ENCODE measurements at regions not wholly inside any gene's neighbourhood (a gene's known extent, or its start where the extent isn't known, plus 50 kb on each side); places are given as distances from the start of the nearest gene placed in this dataset.
"Not testable (repeated sequence)": the region's sequence is repeated elsewhere in the genome, so short reads cannot be mapped to it uniquely, and the experiment has no call there.

- CTCF ChIA-PET (ENCODE audit: unreplicated experiment); H3K36me3 ChIP-seq (ENCODE audit: insufficient read depth, low read length); H2AFZ ChIP-seq (ENCODE audit: low read length); H3K27ac ChIP-seq (ENCODE audit: low read depth, low read length, poor library complexity, severe bottlenecking); H3K4me2 ChIP-seq (ENCODE audit: low read length); DNase-seq (ENCODE audit: low spot score); H3K9me3 ChIP-seq (ENCODE audit: low read length); H3K9me2 ChIP-seq (ENCODE audit: insufficient read depth, low read length); H3K4me3 ChIP-seq (ENCODE audit: low read depth, low read length, poor library complexity, severe bottlenecking); POLR2A ChIA-PET; H3K79me2 ChIP-seq (ENCODE audit: insufficient read depth, low read depth, low read length); intact Hi-C loops (cut with micrococcal nuclease; ENCODE audit: unreplicated experiment); BruUV-seq (replicated peaks); H4K20me1 ChIP-seq (ENCODE audit: insufficient read depth, low read length); H3K4me1 ChIP-seq (ENCODE audit: insufficient read depth, low read length, poor library complexity, severe bottlenecking): not testable (repeated sequence)
Observed at GRCh38 chr7:159335181-159335926, 190.7 kb upstream of the VIPR2 start.

- H2AFZ ChIP-seq (ENCODE audit: low read length); DNase-seq (ENCODE audit: low spot score); H3K27ac ChIP-seq (ENCODE audit: low read depth, low read length, poor library complexity, severe bottlenecking); H3K9me2 ChIP-seq (ENCODE audit: insufficient read depth, low read length); H3K4me3 ChIP-seq (ENCODE audit: low read depth, low read length, poor library complexity, severe bottlenecking); H3K4me2 ChIP-seq (ENCODE audit: low read length); H3K79me2 ChIP-seq (ENCODE audit: insufficient read depth, low read depth, low read length); intact Hi-C loops (cut with micrococcal nuclease; ENCODE audit: unreplicated experiment); H3K9me3 ChIP-seq (ENCODE audit: low read length); CTCF ChIA-PET (ENCODE audit: unreplicated experiment); H4K20me1 ChIP-seq (ENCODE audit: insufficient read depth, low read length); BruUV-seq (replicated peaks); POLR2A ChIA-PET; H3K4me1 ChIP-seq (ENCODE audit: insufficient read depth, low read length, poor library complexity, severe bottlenecking); H3K36me3 ChIP-seq (ENCODE audit: insufficient read depth, low read length): not testable (repeated sequence)
Observed at GRCh38 chr7:159332854-159333479, 188.3 kb upstream of the VIPR2 start.

GRCh38 chr7:159331462-159331861 is 186.8 kb upstream of the VIPR2 start:
- Histone ChIP-seq H3K36me3 (ENCODE audit: insufficient read depth, low read length) (no peaks in the 10 kb centered on the region), H3K79me2 (ENCODE audit: insufficient read depth, low read depth, low read length) (no peaks in the 10 kb centered on the region), H3K9me2 (ENCODE audit: insufficient read depth, low read length) (no peaks in the 10 kb centered on the region), H3K9me3 (ENCODE audit: low read length) (peaks cover 6% of the 10 kb centered on the region), H3K27ac (ENCODE audit: low read depth, low read length, poor library complexity, severe bottlenecking) (no peak overlapping the region), H2AFZ (ENCODE audit: low read length) (no peak overlapping the region), H3K4me2 (ENCODE audit: low read length) (no peak overlapping the region), H3K4me1 (ENCODE audit: insufficient read depth, low read length, poor library complexity, severe bottlenecking) (no peaks in the 10 kb centered on the region), H4K20me1 (ENCODE audit: insufficient read depth, low read length) (no peaks in the 10 kb centered on the region), H3K4me3 (ENCODE audit: low read depth, low read length, poor library complexity, severe bottlenecking) (no peak overlapping the region)
- TF ChIP-seq CTCF (conservative IDR thresholded peaks at IDR 0.05; ENCODE audit: low read length) (no peak), EZH2phosphoT487 (IDR thresholded peaks at IDR 0.05; ENCODE audit: borderline replicate concordance, low read depth, low read length) (no peak)
- no TSS peak for BruUV-seq (replicated peaks)
- intact Hi-C loops (cut with micrococcal nuclease; ENCODE audit: unreplicated experiment) = no loop called here
- no peak for DNase-seq (ENCODE audit: low spot score)
- ChIA-PET CTCF (ENCODE audit: unreplicated experiment) (no interaction called here), POLR2A (interaction anchor here (0.6 kb wide), 1 partner anchor 590 kb away, joined by 4 read pairs; no protein-coding TSS in a partner anchor)
